Chondrocyte (in vitro differentiated cells): ENCODE measurements at regions not wholly inside any gene's neighbourhood (a gene's known extent, or its start where the extent isn't known, plus 50 kb on each side); places are given as distances from the start of the nearest gene placed in this dataset.

Experiments used
- DNase-seq: peaks from one replicate; pipeline ENCODE4 v3.0.0; 2021; ENCODE audit warnings: mixed read lengths, low spot score
- H3K27ac Mint-ChIP-seq: one replicate; pipeline ENCODE4 v1.8.0; 2021; ENCODE audit warnings: mild to moderate bottlenecking, moderate library complexity, mixed read lengths; ENCODE audit not compliant: unreplicated experiment
- H3K27me3 Mint-ChIP-seq: 2 replicates; pipeline ENCODE4 v1.8.0; 2021; ENCODE audit warnings: low read depth, mixed read lengths
- H3K36me3 Mint-ChIP-seq: 2 replicates; pipeline ENCODE4 v1.8.0; 2021; ENCODE audit warnings: low read depth, mixed read lengths
- H3K4me1 Mint-ChIP-seq: 2 replicates; pipeline ENCODE4 v1.8.0; 2021; ENCODE audit warnings: low read depth, mild to moderate bottlenecking, mixed read lengths
- H3K4me3 Mint-ChIP-seq: one replicate; pipeline ENCODE4 v1.8.0; 2021; ENCODE audit warnings: mild to moderate bottlenecking, moderate library complexity, mixed read lengths; ENCODE audit not compliant: unreplicated experiment
- H3K9me3 Mint-ChIP-seq: 2 replicates; pipeline ENCODE4 v1.8.0; 2021; ENCODE audit warnings: low read depth, mixed read lengths
- CTCF ChIP-seq: fragments of 200-600 bp; sonication (generic); IDR thresholded peaks from 2 replicates; pipeline ENCODE4 v1.5.0; 2021; ENCODE audit warnings: antibody characterized with exemption, mild to moderate bottlenecking, moderate library complexity

GRCh38 chr4:182145334-182145905 lies 97.8 kb upstream of the TENM3 start:
- Mint-ChIP-seq H3K4me3 (peak overlapping the region; percentile 97), H3K27me3 (no peaks in the 10 kb centered on the region), H3K4me1 (peaks cover 28% of the 10 kb centered on the region), H3K36me3 (no peaks in the 10 kb centered on the region), H3K9me3 (no peaks in the 10 kb centered on the region), H3K27ac (peak overlapping the region; percentile 95)
- DNase-seq: no peak
- TF ChIP-seq CTCF: no peak

GRCh38 chr4:182147391-182147790 lies 95.8 kb upstream of the TENM3 start:
- TF ChIP-seq CTCF: no peak
- H3K4me3 Mint-ChIP-seq: no peak overlapping the region

GRCh38 chr4:182150645-182151044 lies 92.6 kb upstream of the TENM3 start:
- no peaks in the 10 kb centered on the region for H3K36me3 Mint-ChIP-seq
- no peak for TF ChIP-seq CTCF
- DNase-seq: no peak
- H3K27ac Mint-ChIP-seq: no peak overlapping the region
- no peak overlapping the region for H3K4me3 Mint-ChIP-seq
- peaks cover 12% of the 10 kb centered on the region for H3K4me1 Mint-ChIP-seq
- H3K27me3 Mint-ChIP-seq: no peaks in the 10 kb centered on the region
- no peaks in the 10 kb centered on the region for H3K9me3 Mint-ChIP-seq

More at GRCh38 chr4:182147391-182147790, 95.8 kb upstream of the TENM3 start:
- H3K4me1 Mint-ChIP-seq: peaks cover 24% of the 10 kb centered on the region
- H3K9me3 Mint-ChIP-seq: no peaks in the 10 kb centered on the region
- no peak overlapping the region for H3K27ac Mint-ChIP-seq
- H3K27me3 Mint-ChIP-seq: no peaks in the 10 kb centered on the region
- H3K36me3 Mint-ChIP-seq: no peaks in the 10 kb centered on the region
- no peak for DNase-seq

GRCh38 chr4:182155806-182156205 lies 87.4 kb upstream of the TENM3 start:
- no peak for DNase-seq
- Mint-ChIP-seq H3K9me3 (no peaks in the 10 kb centered on the region), H3K27me3 (no peaks in the 10 kb centered on the region), H3K27ac (no peak overlapping the region), H3K4me1 (no peaks in the 10 kb centered on the region), H3K36me3 (peaks cover 1% of the 10 kb centered on the region), H3K4me3 (no peak overlapping the region)
- TF ChIP-seq CTCF: no peak

- Mint-ChIP-seq H3K36me3 (peaks cover 8% of the 10 kb centered on the region), H3K4me1 (peaks cover 6% of the 10 kb centered on the region), H3K27ac (no peak overlapping the region), H3K27me3 (no peaks in the 10 kb centered on the region), H3K9me3 (peaks cover 4% of the 10 kb centered on the region), H3K4me3 (no peak overlapping the region)
- no peak for TF ChIP-seq CTCF
- DNase-seq: no peak
These were observed 80.0 kb upstream of the TENM3 start for GRCh38 chr4:182163180-182163579.
